ENCODE measurements at regions not wholly inside any gene's neighbourhood (a gene's known extent, or its start where the extent isn't known, plus 50 kb on each side); places are given as distances from the start of the nearest gene placed in this dataset.
A peak's percentile ranks its signal among the peaks of the same experiment; 100 is the strongest.
"Not testable (repeated sequence)": the region's sequence is repeated elsewhere in the genome, so short reads cannot be mapped to it uniquely, and the experiment has no call there.

GRCh38 chr1:229862017-229862774, 204.8 kb upstream of the GALNT2 start:
- no peak for DNase-seq

DNA sequence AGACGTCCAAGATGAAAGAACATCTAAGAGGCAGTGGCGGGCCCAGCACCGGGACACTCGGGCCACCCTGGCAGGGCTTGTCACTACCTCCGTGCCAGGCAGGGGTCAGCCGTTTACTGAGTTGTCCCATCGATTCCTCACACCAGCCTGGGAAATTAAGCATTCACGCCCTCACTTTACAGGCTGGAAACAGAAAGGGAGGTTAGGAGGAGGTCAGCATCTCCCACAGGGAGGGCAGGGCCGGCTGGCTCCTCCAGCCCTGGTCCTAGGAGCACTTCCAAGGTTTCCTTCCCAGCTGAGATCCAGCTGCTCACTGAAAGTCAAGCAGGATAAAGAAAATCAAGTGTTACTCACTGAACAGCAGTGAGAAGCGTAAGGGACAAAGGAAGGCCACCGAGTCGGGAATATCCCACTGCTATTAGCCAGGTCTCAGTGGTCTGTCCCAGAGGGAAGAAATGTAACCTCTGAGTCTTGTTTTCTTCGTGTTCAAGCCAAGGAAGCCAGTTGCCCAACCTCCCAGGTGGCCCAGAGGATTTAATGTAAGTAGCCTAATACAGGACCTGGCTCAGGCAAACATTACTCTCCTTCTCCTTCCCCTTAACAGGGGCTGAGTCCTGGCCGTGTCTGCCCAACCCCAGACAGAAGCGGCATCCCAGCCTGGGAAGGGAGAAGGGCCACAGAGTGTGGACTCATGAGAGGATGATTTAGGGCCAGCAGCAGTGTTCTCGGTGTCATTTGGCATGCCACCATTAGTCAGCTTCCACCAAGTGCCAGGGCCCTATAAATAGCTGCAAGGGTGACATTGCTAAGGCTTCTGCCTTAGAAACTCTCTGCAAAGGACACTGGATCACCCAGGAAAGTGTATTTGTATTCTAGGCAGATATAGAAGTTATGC, 203.1 kb upstream of the GALNT2 start:
- no peak for DNase-seq

DNA sequence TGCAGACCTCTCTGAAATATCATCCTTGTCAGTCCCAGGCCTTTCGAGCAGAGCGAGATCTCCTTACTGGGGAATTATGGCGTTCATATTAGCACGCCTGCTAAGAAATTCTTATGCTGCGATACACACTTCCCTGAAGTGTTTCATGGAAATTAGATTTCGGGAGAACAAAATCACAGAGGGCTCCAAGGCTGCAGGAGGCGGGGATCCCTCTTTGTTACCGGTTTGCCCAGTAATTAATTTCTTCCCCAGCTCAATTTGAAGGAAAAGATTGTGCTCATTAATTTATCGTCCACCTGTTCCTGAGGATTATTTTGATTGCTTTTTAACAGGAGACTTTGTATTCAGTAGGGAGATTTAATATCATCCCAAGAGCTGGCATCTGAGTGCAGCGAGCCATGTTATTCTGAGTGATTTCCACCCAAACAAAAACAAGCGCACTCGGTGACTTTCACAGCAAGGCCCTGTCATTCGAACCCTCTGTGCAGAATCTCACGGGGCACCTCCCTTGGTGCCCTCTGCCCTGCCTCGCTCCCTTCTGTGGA, 202.3 kb upstream of the GALNT2 start:
- no peak for DNase-seq

- DNase-seq = not testable (repeated sequence)
Observed at GRCh38 chr1:229865321-229865720, 201.7 kb upstream of the GALNT2 start.

DNA sequence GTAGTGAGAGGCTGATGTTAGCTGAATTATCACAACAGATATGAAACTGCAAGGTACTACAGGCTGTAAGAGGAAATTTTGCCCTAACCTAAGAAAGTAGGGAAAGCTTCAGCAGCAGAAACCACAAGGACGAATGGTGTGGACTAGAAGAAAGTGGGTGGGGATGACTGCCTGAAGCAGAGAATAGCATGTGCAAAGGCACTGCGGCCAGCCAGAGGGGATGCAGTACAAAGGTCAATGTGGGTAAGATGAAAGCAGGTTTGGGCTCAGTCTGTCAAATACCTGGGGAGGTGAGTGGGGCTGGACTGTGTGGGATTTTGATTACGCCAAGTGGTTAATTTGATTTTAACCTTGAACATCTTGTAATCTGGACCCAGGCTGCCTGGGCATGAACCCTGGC, 199.3 kb upstream of the GALNT2 start:
- no peak for DNase-seq

DNA sequence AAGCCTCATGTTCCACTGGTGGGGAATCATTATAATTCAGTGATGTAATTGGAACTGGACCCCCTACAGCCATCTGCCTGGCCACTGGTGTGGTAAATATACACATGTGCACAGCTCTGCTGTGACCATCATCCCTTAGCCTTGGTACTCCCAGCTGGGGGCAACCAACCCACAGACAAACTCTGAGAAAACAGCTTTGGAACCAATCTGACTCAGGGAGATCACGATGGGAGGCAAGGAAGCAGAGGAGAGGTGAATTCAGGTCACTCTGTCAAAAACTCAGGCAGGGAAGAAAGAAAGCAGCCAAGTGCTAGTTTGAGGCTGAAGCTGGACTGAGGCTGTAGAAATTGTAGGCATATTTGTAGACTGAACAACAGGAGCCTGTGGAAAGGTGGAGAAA, 197.8 kb upstream of the GALNT2 start:
- DNase-seq = no peak

- DNase-seq = no peak
Observed at GRCh38 chr1:229869687-229870086, 197.4 kb upstream of the GALNT2 start.

GRCh38 chr1:229870381-229870780, 196.7 kb upstream of the GALNT2 start:
- no peak for DNase-seq

DNA sequence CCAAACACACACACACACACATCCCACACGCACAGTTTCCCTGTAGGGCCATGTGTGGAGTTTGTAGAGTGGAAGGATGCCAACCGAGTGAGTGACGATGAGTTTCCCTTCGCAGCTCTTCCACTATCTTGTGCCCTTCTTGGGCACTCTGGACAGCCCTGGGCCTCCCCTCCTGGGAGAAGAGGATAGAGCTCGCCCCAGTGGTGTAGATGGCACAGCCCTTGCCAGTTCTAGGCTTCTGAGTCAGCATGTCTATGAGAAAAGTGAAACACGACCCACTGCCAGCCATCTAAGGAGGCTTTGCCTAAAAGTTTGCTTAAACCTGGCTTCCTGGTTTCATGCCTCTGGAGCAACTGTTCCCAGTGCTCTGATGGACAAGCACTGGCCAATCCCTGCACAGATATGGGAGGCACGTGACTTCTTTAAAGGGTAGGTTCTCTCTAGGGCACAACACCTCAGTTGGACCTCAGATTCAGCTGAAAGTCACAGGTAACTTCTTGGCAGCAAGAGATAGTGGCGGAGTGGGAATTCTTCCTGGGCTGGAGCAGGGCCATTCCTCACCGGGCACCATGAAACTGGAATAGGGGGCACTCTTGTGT, 195.9 kb upstream of the GALNT2 start:
- no peak for DNase-seq

DNA sequence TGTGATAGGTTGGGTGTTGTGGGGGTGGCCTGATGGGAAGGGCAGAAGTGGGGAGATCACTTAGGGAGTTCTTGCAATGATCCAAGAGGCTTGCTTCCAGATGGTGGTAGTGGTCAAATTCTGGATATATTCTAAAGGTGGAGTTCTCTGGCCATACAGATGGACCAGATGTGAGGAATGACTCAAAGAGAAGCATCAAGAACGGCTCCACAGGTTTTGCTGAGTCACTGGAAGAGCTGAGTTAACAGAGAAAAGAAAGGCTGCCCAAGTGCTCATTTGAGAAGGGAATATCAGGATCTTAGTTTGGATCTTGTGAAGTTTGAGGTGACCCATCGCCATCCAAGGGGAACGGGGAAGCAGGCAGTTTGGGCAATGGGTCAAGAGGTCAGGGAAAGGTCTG, 192.9 kb upstream of the GALNT2 start:
- DNase-seq = no peak

DNA sequence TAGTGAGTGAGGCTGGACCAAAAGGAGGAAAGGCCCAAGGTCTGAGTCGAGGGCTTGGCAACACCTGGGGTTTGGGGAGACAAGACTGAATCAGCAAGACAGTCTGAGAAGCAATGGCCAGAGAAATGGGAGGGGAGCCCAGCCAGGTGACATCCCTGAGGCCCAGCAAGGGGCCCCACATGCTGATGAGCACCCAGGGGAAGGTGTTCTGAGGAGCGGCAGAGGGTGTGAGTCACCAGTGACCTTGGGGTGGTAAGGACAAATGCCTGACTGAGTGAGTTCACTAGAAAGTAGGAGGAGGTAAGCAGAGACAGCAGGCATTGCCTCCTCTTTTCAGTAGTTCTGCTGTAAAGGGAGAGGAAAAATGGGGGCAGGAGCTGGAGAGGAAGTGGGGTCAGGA, 192.4 kb upstream of the GALNT2 start:
- DNase-seq = no peak

- no peak for DNase-seq
Observed at GRCh38 chr1:229875086-229875485, 192.0 kb upstream of the GALNT2 start.

- DNase-seq = no peak
Observed at GRCh38 chr1:229879746-229880145, 187.3 kb upstream of the GALNT2 start.

GRCh38 chr1:229880271-229881170, 186.5 kb upstream of the GALNT2 start:
- no peak for DNase-seq

DNA sequence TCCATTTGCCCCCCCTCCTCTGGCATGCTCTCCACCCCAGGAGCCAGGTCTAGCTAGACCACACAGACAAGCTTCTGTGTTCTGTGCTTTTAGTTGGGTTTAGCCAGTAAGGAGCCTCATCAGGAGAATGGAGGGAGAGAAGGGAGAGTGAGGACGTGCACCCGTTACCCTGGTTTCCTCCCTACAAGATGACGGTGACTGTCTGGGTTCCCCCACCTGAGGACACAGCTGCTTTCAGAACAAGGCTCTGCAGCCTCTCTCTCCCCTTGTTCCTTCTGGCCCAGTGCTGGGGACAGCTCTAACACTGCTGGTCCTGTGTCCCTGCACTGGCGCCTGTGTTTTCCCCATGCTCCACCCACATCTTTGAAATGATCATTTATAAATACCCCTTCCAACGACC, 184.4 kb upstream of the GALNT2 start:
- no peak for DNase-seq

- no peak for DNase-seq
Observed at GRCh38 chr1:229883504-229884200, 183.4 kb upstream of the GALNT2 start.

- no peak for DNase-seq
Observed at GRCh38 chr1:229884765-229885164, 182.3 kb upstream of the GALNT2 start.

GRCh38 chr1:229885568-229886495, 181.2 kb upstream of the GALNT2 start:
- no peak for DNase-seq

GRCh38 chr1:229886636-229887035, 180.4 kb upstream of the GALNT2 start:
- no peak for DNase-seq

DNA sequence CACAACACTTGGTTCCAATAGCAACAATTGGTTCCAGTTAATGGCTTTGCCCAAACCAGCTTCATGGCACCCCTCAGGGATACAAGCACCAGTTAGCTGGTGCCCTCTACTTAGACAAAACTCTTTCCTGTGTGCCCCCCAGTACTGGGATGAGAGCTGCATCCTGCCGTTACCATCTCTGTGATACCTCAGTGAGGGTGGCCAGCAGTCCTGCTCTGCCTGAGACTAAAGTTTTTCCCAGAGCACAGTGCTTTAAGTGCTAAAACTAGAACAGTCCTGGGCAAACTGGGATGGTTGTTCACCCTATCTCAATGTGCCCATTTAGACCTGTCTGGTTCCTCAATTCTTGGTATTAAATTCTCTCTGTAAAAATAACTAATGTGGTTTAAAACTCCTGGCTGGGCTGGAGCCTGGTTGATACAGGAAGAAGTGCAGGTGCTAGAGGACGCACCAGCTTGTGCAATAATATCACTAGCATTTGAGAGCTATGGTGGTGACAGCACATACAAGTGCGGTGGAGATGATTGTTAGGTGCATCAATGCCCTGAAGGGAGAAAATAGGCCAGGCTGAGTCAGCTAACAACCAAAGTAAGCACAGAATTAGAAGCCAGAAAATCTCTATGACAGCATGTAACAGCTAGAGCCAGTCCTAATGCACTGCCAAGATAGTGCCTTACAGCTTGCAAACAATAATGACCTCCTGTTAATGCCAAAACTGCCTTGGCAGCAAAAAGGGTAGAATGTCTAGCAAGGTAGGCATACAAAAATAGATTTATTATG, 179.8 kb upstream of the GALNT2 start:
- peak; percentile 30 for DNase-seq

Data from NCI-H226 (cell line).